ENCODE measurements at regions not wholly inside any gene's neighbourhood (a gene's known extent, or its start where the extent isn't known, plus 50 kb on each side); places are given as distances from the start of the nearest gene placed in this dataset.

- TF ChIP-seq RARB (CRISPR knock-in tag; IDR thresholded peaks at IDR 0.05): no peak
- TF ChIP-seq PATZ1 (CRISPR knock-in tag; IDR thresholded peaks at IDR 0.05; ENCODE audit: borderline replicate concordance): no peak
- no peak for TF ChIP-seq CSDC2 (CRISPR knock-in tag; IDR thresholded peaks at IDR 0.05)
- TF ChIP-seq ZC3H10 (CRISPR knock-in tag; IDR thresholded peaks at IDR 0.05): no peak
- no peak for TF ChIP-seq TCF4 (CRISPR knock-in tag; IDR thresholded peaks at IDR 0.05; ENCODE audit: borderline replicate concordance)
- no peak for TF ChIP-seq OSR1 (CRISPR knock-in tag; IDR thresholded peaks at IDR 0.05)
- TF ChIP-seq CREB5 (CRISPR knock-in tag; IDR thresholded peaks at IDR 0.05; ENCODE audit: low read depth): no peak
- TF ChIP-seq ZNF8 (CRISPR knock-in tag; IDR thresholded peaks at IDR 0.05): no peak
These were observed 344.2 kb upstream of the SLC30A5 start for GRCh38 chr5:68749631-68750030.

Measured in SK-N-SH treated with all-trans-retinoic acid at 6 μM for 48 hours (cell line).